ENCODE measurements at regions not wholly inside any gene's neighbourhood (a gene's known extent, or its start where the extent isn't known, plus 50 kb on each side); places are given as distances from the start of the nearest gene placed in this dataset.

- TF ChIP-seq, protein P1, sequence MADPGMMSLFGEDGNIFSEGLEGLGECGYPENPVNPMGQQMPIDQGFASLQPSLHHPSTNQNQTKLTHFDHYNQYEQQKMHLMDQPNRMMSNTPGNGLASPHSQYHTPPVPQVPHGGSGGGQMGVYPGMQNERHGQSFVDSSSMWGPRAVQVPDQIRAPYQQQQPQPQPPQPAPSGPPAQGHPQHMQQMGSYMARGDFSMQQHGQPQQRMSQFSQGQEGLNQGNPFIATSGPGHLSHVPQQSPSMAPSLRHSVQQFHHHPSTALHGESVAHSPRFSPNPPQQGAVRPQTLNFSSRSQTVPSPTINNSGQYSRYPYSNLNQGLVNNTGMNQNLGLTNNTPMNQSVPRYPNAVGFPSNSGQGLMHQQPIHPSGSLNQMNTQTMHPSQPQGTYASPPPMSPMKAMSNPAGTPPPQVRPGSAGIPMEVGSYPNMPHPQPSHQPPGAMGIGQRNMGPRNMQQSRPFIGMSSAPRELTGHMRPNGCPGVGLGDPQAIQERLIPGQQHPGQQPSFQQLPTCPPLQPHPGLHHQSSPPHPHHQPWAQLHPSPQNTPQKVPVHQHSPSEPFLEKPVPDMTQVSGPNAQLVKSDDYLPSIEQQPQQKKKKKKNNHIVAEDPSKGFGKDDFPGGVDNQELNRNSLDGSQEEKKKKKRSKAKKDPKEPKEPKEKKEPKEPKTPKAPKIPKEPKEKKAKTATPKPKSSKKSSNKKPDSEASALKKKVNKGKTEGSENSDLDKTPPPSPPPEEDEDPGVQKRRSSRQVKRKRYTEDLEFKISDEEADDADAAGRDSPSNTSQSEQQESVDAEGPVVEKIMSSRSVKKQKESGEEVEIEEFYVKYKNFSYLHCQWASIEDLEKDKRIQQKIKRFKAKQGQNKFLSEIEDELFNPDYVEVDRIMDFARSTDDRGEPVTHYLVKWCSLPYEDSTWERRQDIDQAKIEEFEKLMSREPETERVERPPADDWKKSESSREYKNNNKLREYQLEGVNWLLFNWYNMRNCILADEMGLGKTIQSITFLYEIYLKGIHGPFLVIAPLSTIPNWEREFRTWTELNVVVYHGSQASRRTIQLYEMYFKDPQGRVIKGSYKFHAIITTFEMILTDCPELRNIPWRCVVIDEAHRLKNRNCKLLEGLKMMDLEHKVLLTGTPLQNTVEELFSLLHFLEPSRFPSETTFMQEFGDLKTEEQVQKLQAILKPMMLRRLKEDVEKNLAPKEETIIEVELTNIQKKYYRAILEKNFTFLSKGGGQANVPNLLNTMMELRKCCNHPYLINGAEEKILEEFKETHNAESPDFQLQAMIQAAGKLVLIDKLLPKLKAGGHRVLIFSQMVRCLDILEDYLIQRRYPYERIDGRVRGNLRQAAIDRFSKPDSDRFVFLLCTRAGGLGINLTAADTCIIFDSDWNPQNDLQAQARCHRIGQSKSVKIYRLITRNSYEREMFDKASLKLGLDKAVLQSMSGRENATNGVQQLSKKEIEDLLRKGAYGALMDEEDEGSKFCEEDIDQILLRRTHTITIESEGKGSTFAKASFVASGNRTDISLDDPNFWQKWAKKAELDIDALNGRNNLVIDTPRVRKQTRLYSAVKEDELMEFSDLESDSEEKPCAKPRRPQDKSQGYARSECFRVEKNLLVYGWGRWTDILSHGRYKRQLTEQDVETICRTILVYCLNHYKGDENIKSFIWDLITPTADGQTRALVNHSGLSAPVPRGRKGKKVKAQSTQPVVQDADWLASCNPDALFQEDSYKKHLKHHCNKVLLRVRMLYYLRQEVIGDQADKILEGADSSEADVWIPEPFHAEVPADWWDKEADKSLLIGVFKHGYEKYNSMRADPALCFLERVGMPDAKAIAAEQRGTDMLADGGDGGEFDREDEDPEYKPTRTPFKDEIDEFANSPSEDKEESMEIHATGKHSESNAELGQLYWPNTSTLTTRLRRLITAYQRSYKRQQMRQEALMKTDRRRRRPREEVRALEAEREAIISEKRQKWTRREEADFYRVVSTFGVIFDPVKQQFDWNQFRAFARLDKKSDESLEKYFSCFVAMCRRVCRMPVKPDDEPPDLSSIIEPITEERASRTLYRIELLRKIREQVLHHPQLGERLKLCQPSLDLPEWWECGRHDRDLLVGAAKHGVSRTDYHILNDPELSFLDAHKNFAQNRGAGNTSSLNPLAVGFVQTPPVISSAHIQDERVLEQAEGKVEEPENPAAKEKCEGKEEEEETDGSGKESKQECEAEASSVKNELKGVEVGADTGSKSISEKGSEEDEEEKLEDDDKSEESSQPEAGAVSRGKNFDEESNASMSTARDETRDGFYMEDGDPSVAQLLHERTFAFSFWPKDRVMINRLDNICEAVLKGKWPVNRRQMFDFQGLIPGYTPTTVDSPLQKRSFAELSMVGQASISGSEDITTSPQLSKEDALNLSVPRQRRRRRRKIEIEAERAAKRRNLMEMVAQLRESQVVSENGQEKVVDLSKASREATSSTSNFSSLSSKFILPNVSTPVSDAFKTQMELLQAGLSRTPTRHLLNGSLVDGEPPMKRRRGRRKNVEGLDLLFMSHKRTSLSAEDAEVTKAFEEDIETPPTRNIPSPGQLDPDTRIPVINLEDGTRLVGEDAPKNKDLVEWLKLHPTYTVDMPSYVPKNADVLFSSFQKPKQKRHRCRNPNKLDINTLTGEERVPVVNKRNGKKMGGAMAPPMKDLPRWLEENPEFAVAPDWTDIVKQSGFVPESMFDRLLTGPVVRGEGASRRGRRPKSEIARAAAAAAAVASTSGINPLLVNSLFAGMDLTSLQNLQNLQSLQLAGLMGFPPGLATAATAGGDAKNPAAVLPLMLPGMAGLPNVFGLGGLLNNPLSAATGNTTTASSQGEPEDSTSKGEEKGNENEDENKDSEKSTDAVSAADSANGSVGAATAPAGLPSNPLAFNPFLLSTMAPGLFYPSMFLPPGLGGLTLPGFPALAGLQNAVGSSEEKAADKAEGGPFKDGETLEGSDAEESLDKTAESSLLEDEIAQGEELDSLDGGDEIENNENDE (IDR thresholded peaks at IDR 0.05; ENCODE audit: insufficient replicate concordance, low read length), result no peak
- no peak for TF ChIP-seq USF2 (IDR thresholded peaks at IDR 0.05; ENCODE audit: low read length)
Observed at GRCh38 chr4:170271723-170272122, 182.0 kb upstream of the AADAT start (continued).
